IPS-18a (cell line): ENCODE measurements at regions not wholly inside any gene's neighbourhood (a gene's known extent, or its start where the extent isn't known, plus 50 kb on each side); places are given as distances from the start of the nearest gene placed in this dataset.

ENCODE experiments used
- H3K27ac ChIP-seq: one replicate; pipeline ENCODE4 v1.5.1; 2013; ENCODE audit warnings: low read length
- H3K27me3 ChIP-seq: one replicate; pipeline ENCODE4 v1.6.1; 2013; ENCODE audit warnings: mild to moderate bottlenecking, low read length; ENCODE audit not compliant: control insufficient read depth, insufficient read depth
- H3K36me3 ChIP-seq: one replicate; pipeline ENCODE4 v1.6.1; 2013; ENCODE audit warnings: low read depth, low read length; ENCODE audit not compliant: control insufficient read depth
- H3K4me1 ChIP-seq: one replicate; pipeline ENCODE4 v1.6.1; 2013; ENCODE audit warnings: low read depth, low read length; ENCODE audit not compliant: control insufficient read depth
- H3K4me3 ChIP-seq: one replicate; pipeline ENCODE4 v1.5.1; 2013; ENCODE audit warnings: low read length
- H3K9ac ChIP-seq: one replicate; pipeline ENCODE4 v1.6.1; 2013; ENCODE audit warnings: mild to moderate bottlenecking, low read length, moderate library complexity
- H3K9me3 ChIP-seq: one replicate; pipeline ENCODE4 v1.6.1; 2013; ENCODE audit warnings: low read depth, low read length; ENCODE audit not compliant: control insufficient read depth

GRCh38 chr6:16056263-16056870, 72.5 kb upstream of the MYLIP start:
- H3K9me3 ChIP-seq = no peaks in the 10 kb centered on the region
- no peak overlapping the region for H3K9ac ChIP-seq
- no peak overlapping the region for H3K27ac ChIP-seq
- H3K27me3 ChIP-seq = no peaks in the 10 kb centered on the region
- no peaks in the 10 kb centered on the region for H3K36me3 ChIP-seq
- H3K4me1 ChIP-seq = peaks cover 31% of the 10 kb centered on the region
- no peak overlapping the region for H3K4me3 ChIP-seq

- H3K9me3 ChIP-seq = no peaks in the 10 kb centered on the region
- no peaks in the 10 kb centered on the region for H3K36me3 ChIP-seq
- no peak overlapping the region for H3K9ac ChIP-seq
- H3K27me3 ChIP-seq = no peaks in the 10 kb centered on the region
- H3K4me1 ChIP-seq = peaks cover 31% of the 10 kb centered on the region
- no peak overlapping the region for H3K27ac ChIP-seq
- no peak overlapping the region for H3K4me3 ChIP-seq
Observed at GRCh38 chr6:16055852-16056251, 73.0 kb upstream of the MYLIP start.

GRCh38 chr6:16049168-16049567, 79.7 kb upstream of the MYLIP start:
- H3K4me1 ChIP-seq = no peaks in the 10 kb centered on the region
- no peak overlapping the region for H3K4me3 ChIP-seq
- H3K9me3 ChIP-seq = no peaks in the 10 kb centered on the region
- no peaks in the 10 kb centered on the region for H3K27me3 ChIP-seq
- H3K27ac ChIP-seq = no peak overlapping the region
- H3K9ac ChIP-seq = no peak overlapping the region
- H3K36me3 ChIP-seq = no peaks in the 10 kb centered on the region

GRCh38 chr6:16048221-16048620, 80.7 kb upstream of the MYLIP start:
- Histone ChIP-seq H3K4me3 (no peak overlapping the region), H3K9me3 (no peaks in the 10 kb centered on the region), H3K27me3 (no peaks in the 10 kb centered on the region), H3K36me3 (no peaks in the 10 kb centered on the region), H3K27ac (no peak overlapping the region), H3K4me1 (no peaks in the 10 kb centered on the region), H3K9ac (no peak overlapping the region)

- Histone ChIP-seq H3K4me3 (no peak overlapping the region), H3K9me3 (no peaks in the 10 kb centered on the region), H3K4me1 (no peaks in the 10 kb centered on the region), H3K27ac (no peak overlapping the region), H3K9ac (no peak overlapping the region), H3K36me3 (no peaks in the 10 kb centered on the region), H3K27me3 (no peaks in the 10 kb centered on the region)
Observed at GRCh38 chr6:16047435-16047990, 81.4 kb upstream of the MYLIP start.

- Histone ChIP-seq H3K27ac (no peak overlapping the region), H3K27me3 (no peaks in the 10 kb centered on the region), H3K4me3 (no peak overlapping the region), H3K36me3 (no peaks in the 10 kb centered on the region), H3K9ac (no peak overlapping the region), H3K4me1 (no peaks in the 10 kb centered on the region), H3K9me3 (no peaks in the 10 kb centered on the region)
Observed at GRCh38 chr6:16045238-16045637, 83.6 kb upstream of the MYLIP start.

- no peak overlapping the region for H3K9ac ChIP-seq
- H3K27me3 ChIP-seq = no peaks in the 10 kb centered on the region
- H3K4me1 ChIP-seq = no peaks in the 10 kb centered on the region
- H3K9me3 ChIP-seq = no peaks in the 10 kb centered on the region
- H3K36me3 ChIP-seq = no peaks in the 10 kb centered on the region
- no peak overlapping the region for H3K4me3 ChIP-seq
- no peak overlapping the region for H3K27ac ChIP-seq
Observed at GRCh38 chr6:16044211-16044643, 84.7 kb upstream of the MYLIP start.

GRCh38 chr6:16043171-16044135, 85.4 kb upstream of the MYLIP start:
- H3K27me3 ChIP-seq = no peaks in the 10 kb centered on the region
- H3K4me3 ChIP-seq = no peak overlapping the region
- H3K36me3 ChIP-seq = no peaks in the 10 kb centered on the region
- no peaks in the 10 kb centered on the region for H3K4me1 ChIP-seq
- no peak overlapping the region for H3K9ac ChIP-seq
- H3K9me3 ChIP-seq = no peaks in the 10 kb centered on the region
- H3K27ac ChIP-seq = no peak overlapping the region

- Histone ChIP-seq H3K27ac (no peak overlapping the region), H3K4me3 (no peak overlapping the region), H3K9ac (no peak overlapping the region), H3K9me3 (no peaks in the 10 kb centered on the region), H3K4me1 (no peaks in the 10 kb centered on the region), H3K27me3 (no peaks in the 10 kb centered on the region), H3K36me3 (no peaks in the 10 kb centered on the region)
Observed at GRCh38 chr6:16042751-16043150, 86.1 kb upstream of the MYLIP start.

- no peaks in the 10 kb centered on the region for H3K9me3 ChIP-seq
- H3K27me3 ChIP-seq = no peaks in the 10 kb centered on the region
- H3K27ac ChIP-seq = no peak overlapping the region
- H3K4me1 ChIP-seq = no peaks in the 10 kb centered on the region
- H3K36me3 ChIP-seq = no peaks in the 10 kb centered on the region
- H3K4me3 ChIP-seq = no peak overlapping the region
- H3K9ac ChIP-seq = no peak overlapping the region
Observed at GRCh38 chr6:16041327-16041726, 87.6 kb upstream of the MYLIP start.

GRCh38 chr6:16040628-16040974, 88.3 kb upstream of the MYLIP start:
- Histone ChIP-seq H3K4me1 (no peaks in the 10 kb centered on the region), H3K4me3 (no peak overlapping the region), H3K27ac (no peak overlapping the region), H3K27me3 (no peaks in the 10 kb centered on the region), H3K9ac (no peak overlapping the region), H3K36me3 (no peaks in the 10 kb centered on the region), H3K9me3 (no peaks in the 10 kb centered on the region)
